ENCODE measurements at regions not wholly inside any gene's neighbourhood (a gene's known extent, or its start where the extent isn't known, plus 50 kb on each side); places are given as distances from the start of the nearest gene placed in this dataset.
A peak's percentile ranks its signal among the peaks of the same experiment; 100 is the strongest.

DNA sequence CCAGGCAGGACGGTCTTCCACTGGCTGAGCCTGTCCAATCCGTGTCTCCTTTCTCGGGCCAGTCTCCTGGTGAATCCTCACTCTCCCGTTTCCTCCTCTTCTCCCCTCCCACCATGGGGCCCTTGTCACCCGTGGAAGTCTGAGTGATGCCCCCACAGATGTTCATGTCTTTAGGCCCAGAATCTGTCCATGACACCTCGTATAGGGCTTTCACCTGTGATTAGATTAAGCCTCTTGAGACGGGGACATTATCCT lies 193.5 kb downstream of the ZFP36L2 start:
- H3K4me3 Mint-ChIP-seq = peak overlapping the region; percentile 8
- H3K27ac Mint-ChIP-seq = no peak overlapping the region
- H3K36me3 Mint-ChIP-seq = no peaks in the 10 kb centered on the region
- no peaks in the 10 kb centered on the region for H3K27me3 Mint-ChIP-seq
- H3K4me1 Mint-ChIP-seq (ENCODE audit: low read depth) = peaks cover 26% of the 10 kb centered on the region
- no peaks in the 10 kb centered on the region for H3K9me3 Mint-ChIP-seq (ENCODE audit: low read depth)

DNA sequence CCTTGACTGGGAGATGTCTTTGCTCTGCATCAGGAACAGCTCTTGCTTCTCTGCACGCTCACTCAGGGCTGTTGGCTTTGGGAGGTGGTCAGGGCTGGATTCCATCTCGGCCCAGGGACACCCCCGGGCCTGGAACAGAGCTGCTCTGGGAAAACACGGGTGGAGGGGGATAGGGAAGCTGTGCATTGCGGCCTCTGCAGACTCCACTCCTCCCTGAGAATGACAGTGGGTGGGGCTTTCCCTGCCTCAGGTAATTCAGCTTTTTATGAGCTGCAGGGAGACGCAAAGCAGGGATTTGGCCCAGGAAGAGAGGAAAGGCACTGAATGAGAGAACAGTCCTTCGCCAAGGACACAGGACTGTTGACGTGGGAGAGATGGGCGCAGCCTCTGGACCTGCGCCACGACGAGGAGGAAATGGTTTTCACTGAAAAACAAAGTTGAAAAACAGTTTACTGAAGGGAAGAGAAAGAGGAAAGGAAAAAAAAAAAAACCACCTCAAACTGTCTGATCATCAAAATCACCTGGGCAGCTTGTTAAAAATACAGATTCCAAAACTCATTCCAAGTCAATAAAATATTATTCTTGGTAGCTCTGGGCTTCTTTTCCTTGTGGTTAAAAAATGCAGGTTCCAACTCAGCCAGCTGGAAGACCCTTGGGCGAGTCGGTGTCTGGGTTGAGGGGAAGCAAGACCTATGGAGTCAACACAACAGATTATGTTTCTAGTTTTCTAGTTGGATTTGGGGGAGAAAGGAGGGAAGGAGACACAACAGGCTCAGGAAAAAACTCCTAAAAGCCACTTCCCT lies 194.0 kb downstream of the ZFP36L2 start:
- Mint-ChIP-seq H3K4me3 (peak overlapping the region; percentile 51), H3K27me3 (no peaks in the 10 kb centered on the region), H3K36me3 (no peaks in the 10 kb centered on the region), H3K27ac (peak overlapping the region; percentile 72), H3K9me3 (ENCODE audit: low read depth) (no peaks in the 10 kb centered on the region), H3K4me1 (ENCODE audit: low read depth) (peaks cover 26% of the 10 kb centered on the region)

- Mint-ChIP-seq H3K9me3 (ENCODE audit: low read depth) (no peaks in the 10 kb centered on the region), H3K27me3 (no peaks in the 10 kb centered on the region), H3K27ac (no peak overlapping the region), H3K36me3 (no peaks in the 10 kb centered on the region), H3K4me1 (ENCODE audit: low read depth) (peaks cover 26% of the 10 kb centered on the region), H3K4me3 (no peak overlapping the region)
These were observed 194.8 kb downstream of the ZFP36L2 start for GRCh38 chr2:43031471-43032212.

DNA sequence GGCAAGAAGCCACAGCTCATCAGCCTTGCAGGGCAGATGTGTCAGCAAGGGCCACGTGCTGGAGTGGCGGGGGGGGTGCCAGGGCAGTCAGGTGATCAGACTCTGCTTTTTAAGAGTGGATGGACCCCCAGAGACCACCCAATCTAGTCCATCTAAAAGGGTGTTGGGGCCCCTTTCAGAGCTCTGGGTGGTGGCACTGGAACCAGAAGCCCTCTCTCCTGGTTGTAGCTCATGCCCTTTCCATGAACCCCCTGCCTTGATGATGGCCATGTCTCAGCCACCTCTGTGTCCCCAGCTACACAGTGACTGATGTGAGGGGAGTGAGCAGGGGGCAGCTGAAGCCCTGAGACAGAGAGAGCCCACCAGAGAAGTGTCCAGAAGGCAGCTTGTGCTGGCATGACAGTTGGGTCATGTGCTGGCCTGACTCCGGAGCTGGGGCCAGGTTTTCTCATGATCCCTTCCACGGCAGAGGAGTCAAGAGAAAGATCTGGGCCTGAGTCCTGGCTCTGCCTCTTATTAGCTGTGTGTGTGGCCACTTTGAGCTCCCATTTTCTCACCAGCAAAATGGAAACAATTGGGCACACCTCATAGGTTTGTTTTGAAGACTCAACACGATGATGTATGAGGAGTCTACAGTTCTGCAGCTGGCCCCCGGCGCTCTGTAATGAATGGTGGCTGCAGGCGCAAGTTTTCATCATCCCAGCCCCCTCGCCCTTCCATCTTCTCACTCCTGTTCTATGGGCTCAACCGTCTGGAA lies 195.7 kb downstream of the ZFP36L2 start:
- Mint-ChIP-seq H3K36me3 (no peaks in the 10 kb centered on the region), H3K9me3 (ENCODE audit: low read depth) (no peaks in the 10 kb centered on the region), H3K27me3 (no peaks in the 10 kb centered on the region), H3K4me3 (no peak overlapping the region), H3K4me1 (ENCODE audit: low read depth) (peaks cover 30% of the 10 kb centered on the region), H3K27ac (no peak overlapping the region)

DNA sequence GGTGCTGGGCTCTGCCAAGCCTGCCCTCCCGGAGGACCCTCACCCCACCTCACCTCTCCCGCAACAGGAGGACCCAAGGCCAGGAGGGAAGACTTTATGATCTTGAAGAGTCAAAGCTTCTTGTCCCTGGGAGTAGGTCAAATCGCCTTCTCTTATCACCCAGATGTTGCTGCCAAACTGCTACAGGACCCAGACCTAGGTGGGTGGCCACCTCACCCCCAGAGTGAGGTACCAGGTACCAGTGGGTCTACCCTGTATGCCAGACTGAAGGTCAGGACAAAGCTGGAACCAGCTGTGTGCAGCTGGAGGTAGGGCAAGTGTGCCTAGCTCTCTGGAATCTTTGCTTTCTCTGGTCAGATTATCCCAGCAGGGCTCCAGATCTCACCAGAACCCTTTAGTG lies 197.2 kb downstream of the ZFP36L2 start:
- H3K36me3 Mint-ChIP-seq = no peaks in the 10 kb centered on the region
- H3K27ac Mint-ChIP-seq = no peak overlapping the region
- H3K4me3 Mint-ChIP-seq = no peak overlapping the region
- peaks cover 41% of the 10 kb centered on the region for H3K4me1 Mint-ChIP-seq (ENCODE audit: low read depth)
- H3K9me3 Mint-ChIP-seq (ENCODE audit: low read depth) = no peaks in the 10 kb centered on the region
- no peaks in the 10 kb centered on the region for H3K27me3 Mint-ChIP-seq

GRCh38 chr2:43028188-43028587 lies 198.2 kb downstream of the ZFP36L2 start:
- Mint-ChIP-seq H3K27ac (no peak overlapping the region), H3K4me3 (no peak overlapping the region), H3K4me1 (ENCODE audit: low read depth) (peaks cover 31% of the 10 kb centered on the region), H3K27me3 (no peaks in the 10 kb centered on the region), H3K9me3 (ENCODE audit: low read depth) (no peaks in the 10 kb centered on the region), H3K36me3 (no peaks in the 10 kb centered on the region)

GRCh38 chr2:43027097-43027873 lies 199.1 kb downstream of the ZFP36L2 start:
- Mint-ChIP-seq H3K36me3 (peaks cover 2% of the 10 kb centered on the region), H3K4me1 (ENCODE audit: low read depth) (peaks cover 22% of the 10 kb centered on the region), H3K9me3 (ENCODE audit: low read depth) (peaks cover 3% of the 10 kb centered on the region), H3K27me3 (no peaks in the 10 kb centered on the region), H3K27ac (no peak overlapping the region), H3K4me3 (no peak overlapping the region)

DNA sequence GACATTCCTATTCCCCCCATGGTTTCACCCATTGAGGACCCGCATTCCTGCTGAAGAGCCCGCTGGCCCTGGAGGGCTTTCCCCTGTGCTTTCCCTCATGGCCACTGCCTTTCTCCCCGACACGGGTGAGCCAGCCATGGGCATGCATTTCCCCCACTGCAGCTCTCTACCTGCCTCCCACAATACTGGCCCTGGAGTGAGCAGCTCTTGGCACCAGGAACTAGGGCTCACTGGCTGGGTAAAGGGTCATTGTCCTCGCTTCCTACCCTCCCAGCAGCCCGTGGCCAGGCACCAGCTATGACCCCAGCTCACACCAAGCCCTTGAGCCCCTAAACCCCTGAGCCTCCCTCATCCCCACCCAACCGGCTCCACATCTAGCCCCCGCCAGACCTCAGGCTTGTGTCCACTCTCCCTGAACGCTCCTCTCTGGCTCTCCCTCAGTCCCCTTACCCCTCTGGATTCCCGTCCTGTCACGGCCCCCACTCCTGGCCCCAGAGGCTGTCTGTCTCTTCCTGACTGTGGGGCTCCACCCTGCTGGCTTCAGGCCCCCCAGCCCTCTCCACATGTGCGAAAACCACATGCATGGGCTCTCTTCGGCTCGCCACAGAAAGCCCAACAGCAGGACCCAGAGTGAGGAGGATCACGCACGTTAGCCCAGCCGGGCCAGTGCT lies 199.8 kb downstream of the ZFP36L2 start:
- no peak overlapping the region for H3K27ac Mint-ChIP-seq
- peaks cover 16% of the 10 kb centered on the region for H3K4me1 Mint-ChIP-seq (ENCODE audit: low read depth)
- peaks cover 3% of the 10 kb centered on the region for H3K9me3 Mint-ChIP-seq (ENCODE audit: low read depth)
- no peaks in the 10 kb centered on the region for H3K27me3 Mint-ChIP-seq
- H3K4me3 Mint-ChIP-seq = no peak overlapping the region
- peaks cover 2% of the 10 kb centered on the region for H3K36me3 Mint-ChIP-seq

DNA sequence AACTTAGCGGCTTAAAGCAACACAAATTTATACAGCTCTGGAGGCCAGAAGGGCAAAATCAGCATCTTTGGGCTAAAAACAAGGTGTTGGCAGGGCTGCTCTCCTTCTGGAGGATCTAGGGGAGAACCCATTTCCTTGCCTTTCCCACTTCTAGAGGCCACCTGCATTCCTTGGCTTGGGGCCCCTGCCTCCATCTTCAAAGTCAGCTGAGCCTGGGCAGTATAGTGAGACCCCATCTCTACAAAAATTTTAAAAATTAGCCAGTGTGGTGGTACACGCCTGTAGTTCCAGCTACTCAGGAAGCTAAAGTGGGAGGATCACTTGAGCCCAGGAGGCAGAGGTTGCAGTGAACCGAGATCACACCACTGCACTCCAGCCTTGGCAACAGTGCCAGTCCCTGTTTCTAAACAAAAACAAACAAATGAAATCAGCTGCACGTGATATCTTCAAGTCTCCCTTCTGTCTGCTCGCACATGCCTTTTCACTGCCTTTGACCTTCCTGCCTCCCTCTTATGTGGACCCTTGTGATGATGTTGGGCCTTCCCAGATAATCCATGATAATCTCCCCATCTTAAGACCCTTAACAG lies 200.6 kb downstream of the ZFP36L2 start:
- H3K4me1 Mint-ChIP-seq (ENCODE audit: low read depth) = peaks cover 16% of the 10 kb centered on the region
- H3K27ac Mint-ChIP-seq = no peak overlapping the region
- H3K4me3 Mint-ChIP-seq = no peak overlapping the region
- peaks cover 3% of the 10 kb centered on the region for H3K9me3 Mint-ChIP-seq (ENCODE audit: low read depth)
- no peaks in the 10 kb centered on the region for H3K27me3 Mint-ChIP-seq
- peaks cover 2% of the 10 kb centered on the region for H3K36me3 Mint-ChIP-seq

DNA sequence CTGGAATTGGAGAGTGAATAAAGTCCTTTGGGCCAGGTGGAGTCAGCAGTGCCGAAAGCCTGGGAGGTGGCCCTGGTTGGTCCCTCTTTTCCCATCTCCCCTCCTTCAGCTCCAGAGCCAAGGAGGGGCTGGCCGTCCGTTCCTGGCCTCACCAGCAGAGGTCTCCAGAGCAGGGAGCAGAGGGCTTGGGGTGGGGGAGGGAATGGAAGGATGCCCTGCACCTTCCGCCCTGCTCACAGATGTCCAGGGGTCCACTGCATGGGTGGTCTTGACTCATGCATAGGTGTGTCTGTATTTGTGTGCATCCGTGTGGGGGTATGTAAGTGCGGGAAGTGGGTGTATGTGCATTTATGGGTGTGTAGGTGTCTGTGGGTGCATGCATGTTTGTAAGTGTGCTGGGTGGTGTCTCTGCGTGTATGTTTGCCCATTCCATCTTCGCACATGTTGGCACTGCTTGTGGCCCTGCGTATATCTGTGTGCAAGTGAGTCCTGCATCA lies 201.8 kb downstream of the ZFP36L2 start:
- Mint-ChIP-seq H3K4me3 (no peak overlapping the region), H3K27ac (no peak overlapping the region), H3K36me3 (peaks cover 2% of the 10 kb centered on the region), H3K27me3 (no peaks in the 10 kb centered on the region), H3K9me3 (ENCODE audit: low read depth) (peaks cover 3% of the 10 kb centered on the region), H3K4me1 (ENCODE audit: low read depth) (peaks cover 16% of the 10 kb centered on the region)

- Mint-ChIP-seq H3K36me3 (peaks cover 2% of the 10 kb centered on the region), H3K27ac (no peak overlapping the region), H3K4me1 (ENCODE audit: low read depth) (peaks cover 16% of the 10 kb centered on the region), H3K27me3 (no peaks in the 10 kb centered on the region), H3K4me3 (no peak overlapping the region), H3K9me3 (ENCODE audit: low read depth) (peaks cover 3% of the 10 kb centered on the region)
These were observed 202.5 kb downstream of the ZFP36L2 start for GRCh38 chr2:43023791-43024514.

DNA sequence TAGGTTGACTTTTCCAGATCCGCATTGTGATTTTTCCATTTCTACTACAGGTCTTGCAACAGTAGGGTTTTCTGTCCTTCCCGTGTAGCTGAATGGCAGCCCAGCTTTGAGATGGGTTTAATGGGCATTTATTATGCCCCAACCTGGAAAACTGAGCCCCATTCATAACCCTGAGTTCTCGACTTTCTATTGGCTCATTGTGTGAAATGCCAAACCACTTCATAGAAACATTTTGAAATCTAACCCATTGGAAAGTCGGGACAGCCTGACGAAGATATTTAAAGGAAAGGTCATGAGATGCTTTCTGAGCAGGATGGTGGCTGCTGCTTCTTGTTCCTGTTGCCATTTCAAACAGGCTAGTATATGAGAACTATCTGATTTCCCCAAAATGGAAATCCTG lies 203.5 kb downstream of the ZFP36L2 start:
- Mint-ChIP-seq H3K9me3 (ENCODE audit: low read depth) (peaks cover 3% of the 10 kb centered on the region), H3K4me1 (ENCODE audit: low read depth) (peaks cover 16% of the 10 kb centered on the region), H3K27ac (no peak overlapping the region)

GRCh38 chr2:43021791-43022509 lies 204.5 kb downstream of the ZFP36L2 start:
- Mint-ChIP-seq H3K27me3 (no peaks in the 10 kb centered on the region), H3K4me1 (ENCODE audit: low read depth) (peaks cover 16% of the 10 kb centered on the region), H3K4me3 (no peak overlapping the region), H3K27ac (no peak overlapping the region), H3K36me3 (peaks cover 2% of the 10 kb centered on the region), H3K9me3 (ENCODE audit: low read depth) (peaks cover 3% of the 10 kb centered on the region)

More for the DNA sequence above, 203.5 kb downstream of the ZFP36L2 start:
- H3K27me3 Mint-ChIP-seq = no peaks in the 10 kb centered on the region
- H3K4me3 Mint-ChIP-seq = no peak overlapping the region
- peaks cover 2% of the 10 kb centered on the region for H3K36me3 Mint-ChIP-seq

All from activated naive CD8-positive, alpha-beta T cell (primary cell).